Right lobe of liver (tissue), 4 donors: ENCODE measurements at regions not wholly inside any gene's neighbourhood (a gene's known extent, or its start where the extent isn't known, plus 50 kb on each side); places are given as distances from the start of the nearest gene placed in this dataset.

Experiments
- POLR2A ChIP-seq: fragments of 450-650 bp; IDR thresholded peaks from one replicate; pipeline ENCODE4 v1.6.1; 2017; ENCODE audit warnings: antibody characterized with exemption, mild to moderate bottlenecking
- TF ChIP-seq, protein P1 (sequence below), 4 donors: fragments of 200-600 bp in 3 of 4; fragments of 450-650 bp in 1 of 4; IDR thresholded peaks; one replicate each; pipeline versions ENCODE4 v1.5.1 to v1.8.0; 2016 to 2022; ENCODE audit warnings: antibody characterized with exemption in 4 of 4, mild to moderate bottlenecking in 2 of 4
- donor health status: DM: no; HTN: no; CAD: no.
- donor health status: DM: no; HTN: no; CAD: no.
- donor health status: DM: no; HTN: yes; CAD: no.

- TF ChIP-seq, protein P1, sequence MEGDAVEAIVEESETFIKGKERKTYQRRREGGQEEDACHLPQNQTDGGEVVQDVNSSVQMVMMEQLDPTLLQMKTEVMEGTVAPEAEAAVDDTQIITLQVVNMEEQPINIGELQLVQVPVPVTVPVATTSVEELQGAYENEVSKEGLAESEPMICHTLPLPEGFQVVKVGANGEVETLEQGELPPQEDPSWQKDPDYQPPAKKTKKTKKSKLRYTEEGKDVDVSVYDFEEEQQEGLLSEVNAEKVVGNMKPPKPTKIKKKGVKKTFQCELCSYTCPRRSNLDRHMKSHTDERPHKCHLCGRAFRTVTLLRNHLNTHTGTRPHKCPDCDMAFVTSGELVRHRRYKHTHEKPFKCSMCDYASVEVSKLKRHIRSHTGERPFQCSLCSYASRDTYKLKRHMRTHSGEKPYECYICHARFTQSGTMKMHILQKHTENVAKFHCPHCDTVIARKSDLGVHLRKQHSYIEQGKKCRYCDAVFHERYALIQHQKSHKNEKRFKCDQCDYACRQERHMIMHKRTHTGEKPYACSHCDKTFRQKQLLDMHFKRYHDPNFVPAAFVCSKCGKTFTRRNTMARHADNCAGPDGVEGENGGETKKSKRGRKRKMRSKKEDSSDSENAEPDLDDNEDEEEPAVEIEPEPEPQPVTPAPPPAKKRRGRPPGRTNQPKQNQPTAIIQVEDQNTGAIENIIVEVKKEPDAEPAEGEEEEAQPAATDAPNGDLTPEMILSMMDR (IDR thresholded peaks at IDR 0.05) = no peak
- no peak for TF ChIP-seq POLR2A
These were observed 64.7 kb downstream of the POM121L12 start for GRCh38 chr7:53100091-53100490.
